C1 segment of cervical spinal cord (tissue), 14 donors: ENCODE measurements at regions not wholly inside any gene's neighbourhood (a gene's known extent, or its start where the extent isn't known, plus 50 kb on each side); places are given as distances from the start of the nearest gene placed in this dataset.

Experiments used
- DNase-seq, 14 donors: peaks; one replicate each; lab custom pipeline; 2025; lab: John Stamatoyannopoulos, UW

DNA sequence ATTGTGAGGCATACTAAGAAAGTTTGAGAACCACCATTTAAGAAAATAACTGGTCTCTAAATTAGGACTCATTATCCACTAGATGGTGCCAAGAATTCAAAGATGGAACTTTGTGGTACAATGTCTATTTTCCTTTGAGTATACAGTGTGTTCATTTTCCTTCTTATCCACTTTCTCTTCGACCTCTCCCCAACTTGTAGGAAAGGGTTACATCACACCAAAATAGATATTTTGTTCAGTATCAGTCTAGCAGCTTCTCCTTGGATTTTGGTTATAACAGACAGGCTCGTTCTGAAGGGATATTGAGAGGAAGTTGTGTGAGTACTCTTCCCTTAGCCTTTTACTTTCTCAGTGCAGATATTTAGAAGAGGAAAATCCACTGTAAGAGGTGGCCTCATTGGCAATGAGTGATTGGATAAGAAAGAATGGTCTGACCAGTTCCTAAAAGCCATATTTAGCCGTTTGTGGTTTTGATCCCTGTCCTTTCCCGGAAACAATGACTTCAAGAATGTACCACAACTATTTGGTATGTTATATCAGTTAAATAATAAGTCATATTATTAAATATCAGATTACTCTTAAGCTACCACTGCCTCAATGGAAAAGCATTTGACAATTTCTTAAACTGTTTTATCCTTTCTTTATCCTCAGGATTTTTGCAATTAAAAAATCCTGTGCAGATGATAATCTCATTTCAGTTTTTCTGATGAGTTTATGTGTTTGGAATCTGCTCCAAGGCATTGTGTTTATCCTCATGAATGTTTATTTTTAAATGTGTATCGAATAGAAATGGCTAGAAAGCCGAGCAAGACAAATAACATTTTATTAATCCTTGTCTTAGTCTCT is 69.0 kb upstream of the GRAMD2B start:
- DNase-seq = peak in 1 of 14 donors; percentile 25

DNA sequence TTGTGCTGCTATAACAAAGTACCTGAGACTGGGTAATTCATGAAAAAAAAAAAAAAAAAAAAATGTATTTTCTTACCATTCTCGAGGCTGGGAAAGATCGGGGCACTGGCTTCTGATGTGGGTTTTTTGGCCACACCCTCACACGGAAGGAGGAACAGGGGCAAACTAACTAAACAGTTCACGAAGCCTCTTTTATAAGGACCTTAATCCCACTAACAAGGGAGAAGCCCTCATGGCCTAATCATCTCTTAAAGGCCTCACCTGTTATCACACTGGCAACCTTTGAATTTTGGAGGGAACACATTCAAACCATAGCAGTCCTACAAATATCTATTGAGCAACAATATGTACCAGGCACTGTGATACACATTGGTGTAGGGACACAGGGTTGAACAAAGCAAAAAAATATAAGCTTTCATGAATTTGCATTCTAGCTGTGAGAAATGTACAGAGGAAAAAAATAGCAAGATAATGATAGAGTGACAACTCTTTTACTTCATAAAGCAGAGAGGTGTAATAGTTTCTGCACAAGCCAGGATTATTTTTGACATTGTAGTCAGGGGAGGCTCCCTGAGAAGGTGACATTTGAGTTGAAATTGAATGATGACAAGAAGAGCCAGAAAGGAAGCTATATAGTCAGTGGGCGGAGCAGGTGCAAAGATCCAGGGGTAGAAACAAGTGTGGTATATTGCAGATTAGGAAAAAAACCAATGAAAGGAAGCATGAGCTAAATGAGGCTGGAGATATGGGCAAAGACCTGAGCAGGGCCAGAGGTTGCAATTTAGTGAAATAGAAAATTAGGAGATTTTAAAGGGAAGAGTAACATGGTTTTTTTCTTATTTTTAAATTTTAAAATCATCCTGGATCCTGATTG is 68.1 kb upstream of the GRAMD2B start:
- DNase-seq = no peak

DNA sequence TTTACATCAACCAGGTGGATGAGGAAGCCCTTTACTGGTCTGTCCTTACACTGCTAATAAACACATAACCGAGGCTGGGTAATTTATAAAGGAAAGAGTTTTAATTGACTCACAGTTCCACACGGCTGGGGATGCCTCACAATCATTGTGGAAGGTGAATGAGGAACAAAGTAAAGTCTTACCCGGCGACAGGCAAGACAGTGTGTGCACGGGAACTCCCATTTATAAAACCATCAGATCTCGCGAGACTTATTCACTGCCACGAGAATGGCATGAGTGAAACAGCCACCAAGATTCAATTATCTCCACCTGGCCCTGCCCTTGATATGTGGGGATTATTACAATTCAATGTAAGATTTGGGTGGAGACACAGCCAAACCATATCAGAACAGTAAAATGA is 67.3 kb upstream of the GRAMD2B start:
- DNase-seq = no peak

DNA sequence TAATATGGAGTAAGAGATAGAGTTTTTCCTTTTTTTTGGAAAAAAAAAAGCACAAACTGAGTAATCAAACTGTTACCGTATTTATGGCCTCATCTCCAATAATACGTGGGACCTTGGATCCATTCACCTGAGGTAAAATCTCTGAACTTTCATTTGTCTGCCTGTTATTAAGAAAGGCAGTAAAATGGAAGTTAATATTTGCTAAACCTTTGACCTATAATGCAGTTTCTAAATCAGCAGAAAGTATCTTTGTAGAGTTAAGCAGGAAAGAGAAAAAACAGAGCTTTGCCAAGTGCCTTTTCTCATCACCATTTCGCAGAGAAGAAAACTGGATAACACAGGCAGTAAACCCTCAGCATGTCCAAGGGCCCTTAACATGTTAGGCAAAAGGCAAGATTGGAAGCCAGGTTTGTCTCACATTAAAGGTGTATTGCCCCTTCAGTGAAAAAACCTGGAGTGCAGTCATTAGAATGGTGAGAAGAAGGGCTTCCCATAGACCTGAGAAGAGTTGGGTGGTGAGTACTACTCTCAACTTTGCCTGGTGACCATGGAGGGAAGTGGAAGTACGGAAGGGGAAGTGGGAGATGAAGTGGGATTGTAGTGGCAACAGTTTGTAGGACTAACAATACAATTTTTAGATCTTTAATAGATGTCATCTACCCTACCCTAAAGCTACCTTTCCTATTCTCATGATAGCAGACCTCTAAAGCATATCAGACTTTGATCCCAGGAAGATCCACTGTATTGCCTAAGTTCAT is 65.4 kb upstream of the GRAMD2B start:
- DNase-seq = no peak

DNA sequence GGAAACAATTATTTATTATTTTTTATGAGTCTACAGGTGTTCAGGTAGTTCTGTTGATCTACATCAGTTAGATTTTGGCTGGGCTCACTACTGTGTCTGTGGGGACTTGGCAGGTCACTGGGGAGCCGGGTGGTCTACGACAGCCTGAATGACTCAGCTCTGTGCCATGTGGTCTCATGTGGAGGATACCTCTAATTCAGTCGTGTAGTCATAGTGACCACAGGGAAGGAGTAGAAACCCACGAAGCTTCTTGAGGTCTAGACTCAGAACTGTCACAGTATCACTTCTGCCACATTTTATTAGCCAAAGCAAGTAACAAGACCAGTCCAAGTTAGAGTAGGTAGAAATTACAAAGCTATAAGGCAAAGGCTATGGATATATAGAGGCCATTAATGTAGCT is 64.7 kb upstream of the GRAMD2B start:
- DNase-seq = no peak

DNA sequence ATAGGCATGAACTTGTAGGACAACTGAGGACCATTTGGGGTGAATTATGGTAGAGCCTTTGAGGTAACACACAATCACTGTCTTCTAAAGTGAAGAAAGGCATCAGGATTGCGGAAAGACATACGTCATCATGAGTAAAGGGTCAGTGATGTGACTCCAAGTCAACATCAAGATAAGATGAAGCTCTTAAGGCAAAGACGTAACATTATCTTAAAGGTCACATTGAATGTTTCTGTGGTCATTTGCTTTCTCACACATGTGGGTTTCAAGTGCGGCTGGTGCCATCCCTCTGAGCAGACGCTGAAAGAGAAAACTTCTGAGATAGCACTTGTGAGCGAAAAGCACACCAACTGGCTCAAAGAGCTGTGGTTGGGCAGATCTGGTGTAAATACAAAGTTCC is 63.3 kb upstream of the GRAMD2B start:
- no peak for DNase-seq

DNA sequence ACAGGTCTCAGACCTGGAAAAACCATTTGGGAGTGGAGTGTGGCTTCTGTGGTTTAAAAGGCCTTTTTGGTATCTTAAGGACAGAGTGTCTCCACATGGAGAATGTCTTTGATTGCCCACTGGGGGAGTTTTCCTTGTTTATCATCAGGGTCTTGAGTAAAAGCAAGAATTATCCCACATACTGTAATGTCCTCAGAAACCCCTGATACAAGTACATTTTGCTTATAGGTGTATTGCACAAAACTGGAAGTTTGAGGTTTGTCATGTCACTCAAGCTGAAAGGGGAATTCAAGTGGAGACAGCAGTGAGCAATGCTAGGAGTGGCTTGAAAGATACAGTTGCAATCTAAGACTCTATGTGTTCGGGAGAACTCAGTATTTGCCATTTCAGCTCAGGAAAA is 62.7 kb upstream of the GRAMD2B start:
- no peak for DNase-seq

DNA sequence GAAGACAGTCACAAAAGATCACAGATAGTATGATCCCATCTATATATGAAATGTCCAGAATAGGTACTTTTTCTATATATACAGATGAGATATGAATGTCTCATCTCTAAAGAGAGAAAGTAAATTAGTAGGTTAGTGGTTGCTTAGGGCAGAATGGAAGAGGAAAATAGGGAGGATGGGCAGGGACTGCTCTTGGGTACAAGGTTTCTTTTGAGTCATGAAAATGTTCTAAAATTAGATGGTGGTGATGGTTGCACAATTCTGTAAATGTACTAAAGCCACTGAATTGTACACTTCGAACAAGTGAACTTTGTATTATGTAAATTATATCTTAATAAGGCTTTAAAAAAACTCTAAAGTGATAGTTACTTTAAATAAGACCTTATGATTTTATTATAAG is 59.6 kb upstream of the GRAMD2B start:
- DNase-seq = no peak

DNA sequence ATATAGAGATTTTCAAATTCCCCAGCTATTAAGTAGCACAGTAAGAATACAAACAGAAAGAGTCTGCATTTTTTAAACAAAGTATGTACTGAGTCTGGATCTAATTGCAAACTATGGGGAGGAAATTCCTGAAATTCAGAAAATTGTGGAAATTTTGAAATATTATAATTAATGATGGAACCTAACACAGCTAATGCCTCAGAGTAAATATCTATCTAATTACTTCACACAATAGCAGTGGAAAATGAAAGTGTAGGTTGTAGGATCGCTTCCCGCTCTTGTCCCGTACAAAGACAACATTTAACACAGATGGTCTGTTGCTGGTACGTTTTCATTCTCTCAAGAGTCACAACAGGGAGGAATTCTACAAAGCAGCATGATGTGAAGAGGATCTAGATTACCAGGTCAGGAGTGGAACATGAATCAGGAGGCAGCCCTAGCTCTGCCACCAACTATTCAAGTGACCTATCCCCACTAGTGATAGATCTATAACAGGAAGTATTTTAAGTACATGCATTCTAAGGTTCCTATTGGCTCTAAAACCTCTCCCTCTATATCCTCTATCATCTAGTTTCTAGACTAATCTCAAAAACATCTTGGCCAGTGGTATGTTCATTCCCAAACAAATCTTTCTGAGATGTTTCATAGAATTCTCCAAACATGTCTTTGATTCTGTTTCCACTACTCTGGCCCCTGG is 58.9 kb upstream of the GRAMD2B start:
- no peak for DNase-seq

DNA sequence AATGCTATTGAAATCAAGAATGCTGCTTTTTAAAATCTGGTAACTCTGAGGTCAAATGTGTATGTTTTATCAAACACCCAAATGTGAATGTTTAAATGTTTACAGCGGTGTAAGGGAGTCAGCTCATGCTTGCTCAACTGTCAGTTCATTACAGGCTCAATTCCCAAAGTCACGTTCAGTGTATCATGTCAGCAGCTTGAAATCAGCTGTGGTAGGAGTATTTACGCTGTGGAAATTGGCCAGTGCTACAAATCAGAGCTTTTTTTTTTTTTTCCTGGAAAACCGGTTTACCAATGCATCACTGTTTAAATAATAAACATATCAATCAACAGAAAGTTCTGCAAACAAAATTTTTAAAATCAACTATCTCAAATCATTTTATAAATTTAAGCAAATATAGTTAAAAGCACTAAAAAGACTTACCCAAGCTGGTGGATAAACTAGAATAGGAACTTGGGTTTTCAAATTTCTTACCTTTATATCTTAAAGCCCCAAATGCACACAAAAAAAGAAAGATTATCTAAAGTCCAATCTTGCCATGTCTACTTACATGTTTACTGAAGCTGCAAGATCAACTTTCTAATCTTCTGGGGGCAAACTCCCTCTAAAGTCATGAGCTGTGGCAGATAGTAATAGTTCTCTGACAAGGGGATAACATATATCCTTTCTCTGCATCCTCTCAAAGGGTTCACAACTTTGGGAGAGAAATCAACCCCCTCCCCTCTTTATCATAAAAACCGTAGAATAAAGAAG is 57.6 kb upstream of the GRAMD2B start:
- no peak for DNase-seq

DNA sequence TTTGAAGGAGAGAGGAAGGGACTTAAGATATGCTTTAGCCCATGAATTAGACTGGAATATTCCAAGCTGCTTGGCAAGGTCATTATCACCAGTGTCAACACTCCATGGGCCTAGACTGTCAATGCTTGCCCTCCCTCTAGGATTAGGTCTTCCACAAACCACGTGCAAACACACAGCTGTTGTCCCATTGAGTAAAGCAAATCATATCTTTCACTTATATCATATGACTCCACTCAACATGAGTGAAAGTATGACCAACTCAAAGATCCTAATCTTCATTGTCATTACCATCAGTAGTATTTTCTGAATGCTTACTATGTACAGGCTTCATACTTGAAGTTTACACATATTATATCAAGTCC is 57.0 kb upstream of the GRAMD2B start:
- DNase-seq = no peak

DNA sequence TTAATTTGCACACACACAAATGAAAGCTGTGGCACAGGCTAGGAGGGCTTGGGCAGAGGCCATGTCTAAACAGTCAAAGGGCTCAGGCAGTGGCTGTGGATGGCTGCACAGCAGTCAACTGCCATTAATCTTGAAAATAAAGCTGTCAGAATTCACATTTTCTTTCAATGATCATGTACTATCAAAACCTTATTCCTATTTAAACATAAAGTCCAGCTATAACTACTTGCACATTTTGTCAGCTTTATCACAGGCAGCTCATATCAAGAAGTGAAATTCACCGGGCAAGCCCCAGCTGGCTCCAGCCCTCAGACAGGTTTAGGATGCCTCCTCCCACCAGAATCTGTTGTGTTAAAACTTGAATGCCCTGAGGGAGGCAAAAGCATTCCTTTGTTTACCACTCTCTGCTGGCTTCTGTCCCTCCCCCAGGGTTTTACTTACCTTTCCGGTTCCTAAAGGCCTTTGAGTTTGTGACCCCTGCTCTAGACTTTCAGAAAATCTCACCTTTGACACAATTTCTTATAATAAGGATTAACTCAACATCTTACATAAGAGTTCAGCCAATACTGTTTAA is 54.9 kb upstream of the GRAMD2B start:
- DNase-seq = no peak

DNA sequence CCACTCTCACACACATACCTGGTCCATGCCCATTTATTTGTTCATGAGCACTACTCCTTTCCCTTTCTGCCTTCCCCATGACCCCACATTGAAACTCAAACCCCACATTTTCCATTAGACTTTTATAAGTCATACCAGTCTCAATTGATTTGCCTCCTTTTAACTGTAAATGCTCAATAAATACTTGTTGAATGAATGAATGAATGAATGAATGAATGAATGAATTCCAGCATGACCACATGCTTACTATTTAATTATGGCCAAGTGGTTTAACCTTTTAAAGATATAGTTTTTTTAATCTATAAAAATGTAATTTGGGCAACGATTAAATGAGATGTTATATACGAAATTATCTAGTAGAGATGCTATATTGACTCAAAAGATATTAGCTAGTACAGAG is 54.1 kb upstream of the GRAMD2B start:
- no peak for DNase-seq

DNA sequence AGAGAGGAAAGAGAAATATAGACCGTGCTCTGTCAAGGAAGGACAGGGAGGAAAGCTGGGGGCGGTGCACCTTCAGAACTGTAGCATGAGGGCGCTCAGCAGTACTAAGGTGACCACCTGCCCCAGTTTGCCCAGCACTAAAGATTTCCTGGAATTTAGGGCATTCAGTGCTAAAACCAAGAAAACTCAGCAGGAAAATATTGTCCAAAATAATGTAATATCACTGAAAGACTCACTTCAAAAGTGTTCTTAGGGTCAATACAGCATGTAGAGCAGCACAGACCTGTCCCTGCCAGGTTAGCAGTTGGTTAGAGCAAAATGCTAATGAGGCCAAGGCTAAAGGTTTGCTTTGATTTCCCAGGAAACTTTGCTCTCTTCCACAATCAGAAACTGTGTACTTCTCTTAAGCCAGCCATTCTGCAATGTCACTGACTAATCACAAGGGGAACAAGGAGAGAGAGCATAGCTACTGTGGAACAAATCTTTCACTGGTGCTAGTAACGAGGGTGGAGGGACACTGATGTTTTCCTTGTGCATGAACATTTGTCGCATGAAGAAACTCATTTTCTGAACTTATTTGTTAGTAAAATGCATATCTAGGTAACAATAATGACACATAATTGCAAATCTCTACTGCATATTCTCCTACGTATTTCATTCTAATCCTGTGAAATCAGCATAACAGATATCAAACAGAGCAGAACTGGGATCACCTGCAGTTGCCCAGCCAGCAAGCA is 53.0 kb upstream of the GRAMD2B start:
- no peak for DNase-seq

DNA sequence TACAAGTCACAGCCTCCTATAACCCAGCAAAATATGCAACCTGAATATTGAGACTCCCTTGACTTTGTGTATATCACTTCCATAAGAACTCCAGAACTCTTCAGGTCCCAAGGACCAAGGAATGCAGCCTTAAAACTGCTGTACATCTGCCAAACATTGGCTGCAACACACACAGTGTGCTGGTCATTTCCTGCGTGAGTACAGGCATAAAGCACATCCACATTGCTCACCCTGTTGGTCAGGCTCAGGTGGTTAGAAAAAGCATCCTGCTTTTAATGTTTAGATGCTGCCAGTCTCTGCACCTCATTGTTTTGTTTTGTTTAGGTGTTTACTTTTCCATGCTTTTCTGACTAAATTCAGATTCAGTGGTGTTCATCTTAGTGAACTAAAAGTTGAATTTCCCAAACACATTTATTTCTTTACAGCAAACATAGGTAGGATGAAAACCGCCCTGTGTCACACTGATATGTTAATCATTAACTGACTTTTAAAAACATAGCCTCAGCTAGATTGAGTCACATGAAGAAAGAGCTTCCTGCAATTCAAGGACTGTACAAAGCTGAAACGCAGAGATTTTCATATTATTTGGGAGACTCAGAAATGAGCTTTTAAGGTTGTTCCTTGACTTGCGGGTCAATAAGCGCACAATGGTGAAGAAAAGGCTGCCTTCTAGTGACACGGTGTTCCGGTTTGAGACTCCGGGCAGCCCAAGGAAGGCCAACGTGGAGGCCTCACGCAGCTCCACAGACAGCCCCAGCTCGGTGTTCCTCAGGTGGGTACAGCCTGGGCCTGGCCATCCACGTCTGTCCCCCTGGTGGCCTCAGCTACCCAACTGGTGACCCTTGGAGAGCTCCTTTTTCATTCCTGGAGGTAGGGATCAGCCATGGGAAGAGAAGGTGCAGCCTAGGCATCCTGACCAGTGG is 52.2 kb upstream of the GRAMD2B start:
- DNase-seq = no peak

DNA sequence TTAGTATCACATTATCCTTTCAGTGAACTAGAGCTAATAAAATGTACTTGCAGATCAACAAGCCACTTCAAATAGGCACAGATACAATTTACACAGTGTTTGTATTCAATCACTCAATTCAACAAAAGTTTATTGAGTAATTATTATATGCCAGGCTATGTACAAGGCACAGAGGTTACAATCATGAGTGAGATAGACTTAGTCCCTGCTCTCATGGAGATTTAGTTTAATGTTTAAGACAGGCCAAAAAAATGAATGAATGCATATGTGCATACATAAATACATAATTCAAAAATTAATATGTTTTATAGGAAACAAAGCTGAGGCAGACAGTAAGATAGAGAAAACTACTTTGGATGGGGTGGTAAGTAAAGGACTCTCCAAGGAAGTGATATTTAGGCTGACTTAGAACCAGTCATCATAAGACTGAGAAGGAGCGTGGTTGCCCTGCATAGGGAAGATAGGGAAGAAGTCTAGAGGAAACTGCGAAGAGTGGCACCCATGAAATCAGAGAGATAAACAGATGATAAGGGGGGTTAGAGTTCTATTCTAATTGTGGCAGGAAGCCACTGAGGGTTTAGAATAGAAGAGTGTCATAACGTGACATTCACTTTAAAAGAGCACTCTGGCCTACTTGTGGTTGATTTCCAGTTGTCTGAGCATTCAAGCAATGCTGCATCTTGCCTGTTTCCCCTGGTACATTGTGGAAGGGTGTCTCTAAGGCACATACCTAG is 49.7 kb upstream of the GRAMD2B start:
- no peak for DNase-seq
